ENCODE measurements at regions not wholly inside any gene's neighbourhood (a gene's known extent, or its start where the extent isn't known, plus 50 kb on each side); places are given as distances from the start of the nearest gene placed in this dataset.

GRCh38 chr2:129780316-129781270 is 198.9 kb upstream of the RAB6C start:
- DNase-seq (ENCODE audit: low read depth in 2 of 2, low spot score in 1 of 2) = no peak

- DNase-seq (ENCODE audit: low read depth in 2 of 2, low spot score in 1 of 2) = no peak
Observed at GRCh38 chr2:129781749-129782632, 197.5 kb upstream of the RAB6C start.

GRCh38 chr2:129782633-129782990 is 196.9 kb upstream of the RAB6C start:
- no peak for DNase-seq (ENCODE audit: low read depth in 2 of 2, low spot score in 1 of 2)

- DNase-seq (ENCODE audit: low read depth in 2 of 2, low spot score in 1 of 2) = no peak
Observed at GRCh38 chr2:129784486-129784885, 195.0 kb upstream of the RAB6C start.

GRCh38 chr2:129791712-129792111 is 187.8 kb upstream of the RAB6C start:
- no peak for DNase-seq (ENCODE audit: low read depth in 2 of 2, low spot score in 1 of 2)

GRCh38 chr2:129793431-129793902 is 186.0 kb upstream of the RAB6C start:
- DNase-seq (ENCODE audit: low read depth in 2 of 2, low spot score in 1 of 2) = no peak

GRCh38 chr2:129794116-129794515 is 185.3 kb upstream of the RAB6C start:
- DNase-seq (ENCODE audit: low read depth in 2 of 2, low spot score in 1 of 2) = no peak

GRCh38 chr2:129794540-129794939 is 184.9 kb upstream of the RAB6C start:
- no peak for DNase-seq (ENCODE audit: low read depth in 2 of 2, low spot score in 1 of 2)

- DNase-seq (ENCODE audit: low read depth in 2 of 2, low spot score in 1 of 2) = no peak
Observed at GRCh38 chr2:129796225-129796624, 183.2 kb upstream of the RAB6C start.

- no peak for DNase-seq (ENCODE audit: low read depth in 2 of 2, low spot score in 1 of 2)
Observed at GRCh38 chr2:129796801-129797488, 182.5 kb upstream of the RAB6C start.

GRCh38 chr2:129797489-129798300 is 181.8 kb upstream of the RAB6C start:
- DNase-seq (ENCODE audit: low read depth in 2 of 2, low spot score in 1 of 2) = no peak

GRCh38 chr2:129798301-129798581 is 181.2 kb upstream of the RAB6C start:
- no peak for DNase-seq (ENCODE audit: low read depth in 2 of 2, low spot score in 1 of 2)

- DNase-seq (ENCODE audit: low read depth in 2 of 2, low spot score in 1 of 2) = no peak
Observed at GRCh38 chr2:129798626-129799025, 180.8 kb upstream of the RAB6C start.

GRCh38 chr2:129799036-129799958 is 180.2 kb upstream of the RAB6C start:
- DNase-seq (ENCODE audit: low read depth in 2 of 2, low spot score in 1 of 2) = no peak

GRCh38 chr2:129800285-129800684 is 179.2 kb upstream of the RAB6C start:
- no peak for DNase-seq (ENCODE audit: low read depth in 2 of 2, low spot score in 1 of 2)

- no peak for DNase-seq (ENCODE audit: low read depth in 2 of 2, low spot score in 1 of 2)
Observed at GRCh38 chr2:129800686-129801085, 178.8 kb upstream of the RAB6C start.

GRCh38 chr2:129801575-129801974 is 177.9 kb upstream of the RAB6C start:
- no peak for DNase-seq (ENCODE audit: low read depth in 2 of 2, low spot score in 1 of 2)

GRCh38 chr2:129802290-129802689 is 177.2 kb upstream of the RAB6C start:
- no peak for DNase-seq (ENCODE audit: low read depth in 2 of 2, low spot score in 1 of 2)

GRCh38 chr2:129803032-129803431 is 176.4 kb upstream of the RAB6C start:
- DNase-seq (ENCODE audit: low read depth in 2 of 2, low spot score in 1 of 2) = no peak

- DNase-seq (ENCODE audit: low read depth in 2 of 2, low spot score in 1 of 2) = no peak
Observed at GRCh38 chr2:129803871-129804270, 175.6 kb upstream of the RAB6C start.
